ENCODE measurements at regions not wholly inside any gene's neighbourhood (a gene's known extent, or its start where the extent isn't known, plus 50 kb on each side); places are given as distances from the start of the nearest gene placed in this dataset.

DNA sequence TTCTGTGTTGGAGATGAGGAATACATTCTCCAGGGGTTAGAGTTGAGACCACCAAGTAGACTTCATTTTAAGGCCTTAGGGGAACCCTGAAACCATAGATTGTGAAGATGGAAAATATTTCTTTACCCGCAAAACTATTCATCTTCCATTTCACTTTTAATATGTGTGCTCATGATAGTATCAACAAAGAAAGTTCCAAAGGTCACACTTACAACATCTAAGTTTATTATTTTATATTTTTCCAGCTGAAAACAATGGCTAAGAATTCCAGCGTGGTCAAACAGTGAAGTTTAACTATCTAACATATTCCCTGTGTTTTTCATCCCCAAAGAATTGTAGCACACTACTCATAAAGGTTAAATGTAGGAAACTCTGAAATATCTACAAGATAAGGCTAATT lies 214.5 kb upstream of the GIMD1 start:
- no peaks in the 10 kb centered on the region for H3F3A ChIP-seq (ENCODE audit: low read depth)
- no peak overlapping the region for H2AFZ ChIP-seq (replicated peaks)
- no peaks in the 10 kb centered on the region for H4K20me1 ChIP-seq (ENCODE audit: low read depth)
- H3K9ac ChIP-seq, result no peak overlapping the region
- Mint-ChIP-seq H3K27me3 (ENCODE audit: insufficient read depth, low read depth) (peaks cover 2% of the 10 kb centered on the region), H3K4me3 (no peak overlapping the region), H3K27ac (no peak overlapping the region), H3K4me1 (peaks cover 6% of the 10 kb centered on the region), H3K9me3 (no peaks in the 10 kb centered on the region), H3K36me3 (no peaks in the 10 kb centered on the region)
- no peaks in the 10 kb centered on the region for H3K9me3 ChIP-seq (ENCODE audit: low read depth)
- H3K79me2 ChIP-seq (ENCODE audit: low read depth), result no peaks in the 10 kb centered on the region
- no peak for DNase-seq (ENCODE audit: low spot score)
- no peak overlapping the region for H3K4me3 ChIP-seq
- no peaks in the 10 kb centered on the region for H3K4me1 ChIP-seq
- H3K27ac ChIP-seq, result no peak overlapping the region
- H3K4me2 ChIP-seq, result no peak overlapping the region
- TF ChIP-seq EZH2phosphoT487 (IDR thresholded peaks at IDR 0.05) (no peak), CTCF (IDR thresholded peaks at IDR 0.05) (no peak), EZH2 (IDR thresholded peaks at IDR 0.05) (no peak)
- H3K27me3 ChIP-seq, result no peaks in the 10 kb centered on the region
- no peaks in the 10 kb centered on the region for H3K36me3 ChIP-seq

DNA sequence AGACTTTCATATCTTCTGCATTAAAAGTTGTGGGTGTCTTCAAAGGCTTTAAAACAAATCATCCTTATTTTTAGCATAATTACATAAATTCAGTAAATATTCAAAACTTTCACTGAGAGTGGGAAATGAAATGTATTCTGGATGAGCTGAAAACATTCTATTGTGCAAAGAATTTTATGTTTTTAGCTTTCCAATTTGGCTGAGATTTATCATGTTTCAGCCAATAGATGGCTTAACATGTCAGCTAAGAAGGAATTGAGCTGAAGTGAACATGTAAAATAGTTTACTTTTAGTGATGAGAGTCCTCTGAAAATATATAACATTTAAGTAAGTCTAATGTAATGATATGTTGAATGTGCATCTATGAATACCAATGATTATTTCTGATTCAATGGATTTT lies 213.5 kb upstream of the GIMD1 start:
- H3K9me3 ChIP-seq (ENCODE audit: low read depth), result no peaks in the 10 kb centered on the region
- no peak for TF ChIP-seq EZH2 (IDR thresholded peaks at IDR 0.05)
- no peak for TF ChIP-seq CTCF (IDR thresholded peaks at IDR 0.05)
- no peak for TF ChIP-seq EZH2phosphoT487 (IDR thresholded peaks at IDR 0.05)
- H3K4me3 ChIP-seq, result no peak overlapping the region
- H3K27ac ChIP-seq, result no peak overlapping the region
- no peak overlapping the region for H3K4me2 ChIP-seq
- no peaks in the 10 kb centered on the region for H3K79me2 ChIP-seq (ENCODE audit: low read depth)
- H3K36me3 ChIP-seq, result no peaks in the 10 kb centered on the region
- no peaks in the 10 kb centered on the region for H3K4me1 ChIP-seq
- no peak for DNase-seq (ENCODE audit: low spot score)
- no peaks in the 10 kb centered on the region for H3K36me3 Mint-ChIP-seq
- H2AFZ ChIP-seq (replicated peaks), result no peak overlapping the region
- H3K4me1 Mint-ChIP-seq, result peaks cover 6% of the 10 kb centered on the region
- H3K4me3 Mint-ChIP-seq, result no peak overlapping the region
- no peaks in the 10 kb centered on the region for H4K20me1 ChIP-seq (ENCODE audit: low read depth)
- no peak overlapping the region for H3K9ac ChIP-seq
- peaks cover 2% of the 10 kb centered on the region for H3K27me3 Mint-ChIP-seq (ENCODE audit: insufficient read depth, low read depth)
- H3K27me3 ChIP-seq, result no peaks in the 10 kb centered on the region
- H3K9me3 Mint-ChIP-seq, result no peaks in the 10 kb centered on the region
- H3K27ac Mint-ChIP-seq, result no peak overlapping the region
- H3F3A ChIP-seq (ENCODE audit: low read depth), result no peaks in the 10 kb centered on the region

DNA sequence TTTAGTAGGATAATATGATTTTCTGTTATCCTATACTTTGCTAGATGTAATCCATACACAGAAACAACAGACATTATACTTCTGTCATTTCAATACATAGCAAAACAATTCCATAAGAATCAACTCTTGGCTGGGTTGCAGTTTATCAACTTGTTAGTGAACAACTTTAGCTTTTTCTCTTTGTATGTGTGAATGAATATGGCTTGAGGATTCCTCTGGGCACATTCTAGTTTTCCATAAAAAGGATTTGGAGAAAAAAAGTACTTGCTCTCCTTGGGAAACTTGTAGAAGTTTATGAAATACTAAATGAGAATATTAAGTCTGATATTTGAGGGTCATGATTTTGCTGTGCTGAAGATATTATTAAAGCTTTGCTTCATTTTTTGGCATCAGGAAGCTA lies 210.7 kb upstream of the GIMD1 start:
- Histone ChIP-seq H3K4me1 (no peaks in the 10 kb centered on the region), H3K27ac (no peak overlapping the region), H3F3A (ENCODE audit: low read depth) (no peaks in the 10 kb centered on the region), H3K4me3 (no peak overlapping the region), H3K79me2 (ENCODE audit: low read depth) (no peaks in the 10 kb centered on the region), H3K4me2 (no peak overlapping the region), H3K9ac (no peak overlapping the region), H4K20me1 (ENCODE audit: low read depth) (no peaks in the 10 kb centered on the region), H3K36me3 (no peaks in the 10 kb centered on the region), H3K9me3 (ENCODE audit: low read depth) (no peaks in the 10 kb centered on the region), H3K27me3 (no peaks in the 10 kb centered on the region), H2AFZ (replicated peaks) (no peak overlapping the region)
- no peak for DNase-seq (ENCODE audit: low spot score)
- Mint-ChIP-seq H3K4me1 (peaks cover 4% of the 10 kb centered on the region), H3K27me3 (ENCODE audit: insufficient read depth, low read depth) (peaks cover 2% of the 10 kb centered on the region), H3K9me3 (no peaks in the 10 kb centered on the region), H3K36me3 (no peaks in the 10 kb centered on the region), H3K4me3 (no peak overlapping the region), H3K27ac (no peak overlapping the region)
- TF ChIP-seq CTCF (IDR thresholded peaks at IDR 0.05) (no peak), EZH2 (IDR thresholded peaks at IDR 0.05) (no peak), EZH2phosphoT487 (IDR thresholded peaks at IDR 0.05) (no peak)

Measured in neural progenitor cell (in vitro differentiated cells).